ENCODE measurements at regions not wholly inside any gene's neighbourhood (a gene's known extent, or its start where the extent isn't known, plus 50 kb on each side); places are given as distances from the start of the nearest gene placed in this dataset.

- Mint-ChIP-seq H3K4me1 (no peaks in the 10 kb centered on the region), H3K27ac (no peak overlapping the region), H3K9me3 (peaks cover 0 to 24% (median 6%) of the 10 kb centered on the region in 7 donors), H3K36me3 (no peaks in the 10 kb centered on the region), H3K4me3 (no peak overlapping the region), H3K27me3 (ENCODE audit: low read depth in 3 of 3) (peaks cover 2 to 12% (median 2%) of the 10 kb centered on the region in 3 donors)
- intact Hi-C loops (cut with micrococcal nuclease) = no loop called here
- H2AFZ ChIP-seq (ENCODE audit: insufficient read depth, low read depth, low read length, poor library complexity, severe bottlenecking) = no peak overlapping the region
- H3K27me3 ChIP-seq (ENCODE audit: control insufficient read depth in 2 of 2, insufficient read depth in 2 of 2, low read length in 2 of 2) = no peaks in the 10 kb centered on the region
- H3K36me3 ChIP-seq (replicated peaks in 1 of 2; ENCODE audit: control insufficient read depth in 1 of 2, insufficient read depth in 2 of 2, low read length in 2 of 2) = no peaks in the 10 kb centered on the region
- no peaks in the 10 kb centered on the region for H4K20me1 ChIP-seq (ENCODE audit: insufficient read depth, low read length)
- no peak overlapping the region for H3K4me3 ChIP-seq (replicated peaks in 1 of 3; ENCODE audit: low read depth in 2 of 3, low read length in 3 of 3)
- no peak overlapping the region for H3K27ac ChIP-seq (ENCODE audit: low read depth in 1 of 2, low read length in 2 of 2)
- 87% methylated on average over 5 of the region's 8 CpGs for WGBS (ENCODE audit: insufficient coverage)
- H3K9me3 ChIP-seq (replicated peaks in 1 of 2; ENCODE audit: control insufficient read depth in 1 of 2, insufficient read depth in 1 of 2, low read length in 2 of 2) = peaks cover 0 to 3% of the 10 kb centered on the region in 2 donors
- H3K4me1 ChIP-seq (ENCODE audit: control insufficient read depth in 1 of 2, insufficient read depth in 2 of 2, low read length in 2 of 2) = no peaks in the 10 kb centered on the region
- H3K9ac ChIP-seq (ENCODE audit: insufficient read depth, low read length, poor library complexity, severe bottlenecking) = no peak overlapping the region
- no peak overlapping the region for H3K4me2 ChIP-seq (replicated peaks; ENCODE audit: extremely low read depth, low read length, poor library complexity, severe bottlenecking)
- H3K79me2 ChIP-seq (ENCODE audit: insufficient read depth, low read length) = no peaks in the 10 kb centered on the region
- TF ChIP-seq CTCF (IDR thresholded peaks at IDR 0.05) = no peak
- DNase-seq = no peak
These were observed 66.8 kb upstream of the STX16 start for GRCh38 chr20:58584051-58584824.

- no peak for TF ChIP-seq CTCF (IDR thresholded peaks at IDR 0.05)
- Histone ChIP-seq H3K4me3 (replicated peaks in 1 of 3; ENCODE audit: low read depth in 2 of 3, low read length in 3 of 3) (no peak overlapping the region), H3K36me3 (replicated peaks in 1 of 2; ENCODE audit: control insufficient read depth in 1 of 2, insufficient read depth in 2 of 2, low read length in 2 of 2) (no peaks in the 10 kb centered on the region), H3K27ac (ENCODE audit: low read depth in 1 of 2, low read length in 2 of 2) (no peak overlapping the region), H3K4me2 (replicated peaks; ENCODE audit: extremely low read depth, low read length, poor library complexity, severe bottlenecking) (no peak overlapping the region), H3K27me3 (ENCODE audit: control insufficient read depth in 2 of 2, insufficient read depth in 2 of 2, low read length in 2 of 2) (no peaks in the 10 kb centered on the region), H2AFZ (ENCODE audit: insufficient read depth, low read depth, low read length, poor library complexity, severe bottlenecking) (no peak overlapping the region), H3K79me2 (ENCODE audit: insufficient read depth, low read length) (no peaks in the 10 kb centered on the region), H3K4me1 (ENCODE audit: control insufficient read depth in 1 of 2, insufficient read depth in 2 of 2, low read length in 2 of 2) (no peaks in the 10 kb centered on the region), H4K20me1 (ENCODE audit: insufficient read depth, low read length) (no peaks in the 10 kb centered on the region), H3K9ac (ENCODE audit: insufficient read depth, low read length, poor library complexity, severe bottlenecking) (no peak overlapping the region), H3K9me3 (replicated peaks in 1 of 2; ENCODE audit: control insufficient read depth in 1 of 2, insufficient read depth in 1 of 2, low read length in 2 of 2) (peaks cover 0 to 3% of the 10 kb centered on the region in 2 donors)
- Mint-ChIP-seq H3K36me3 (no peaks in the 10 kb centered on the region), H3K27me3 (ENCODE audit: low read depth in 3 of 3) (peaks cover 2 to 12% (median 2%) of the 10 kb centered on the region in 3 donors), H3K9me3 (peaks cover 0 to 25% (median 6%) of the 10 kb centered on the region in 7 donors), H3K4me3 (no peak overlapping the region), H3K4me1 (no peaks in the 10 kb centered on the region), H3K27ac (no peak overlapping the region)
- intact Hi-C loops (cut with micrococcal nuclease) = no loop called here
- 63% methylated on average over 8 of the region's 8 CpGs for WGBS (ENCODE audit: insufficient coverage)
- no peak for DNase-seq
These were observed 67.5 kb upstream of the STX16 start for GRCh38 chr20:58583586-58583985.
